Activated T-cell treated with anti-CD3 and anti-CD28 coated beads, Interleukin-2, amount 50 U/mL, for 1 hour (primary cell): ENCODE measurements at regions not wholly inside any gene's neighbourhood (a gene's known extent, or its start where the extent isn't known, plus 50 kb on each side); places are given as distances from the start of the nearest gene placed in this dataset.

ENCODE experiments used
- DNase-seq: peaks from one replicate; pipeline ENCODE4 v3.0.0-alpha.2; 2020

DNA sequence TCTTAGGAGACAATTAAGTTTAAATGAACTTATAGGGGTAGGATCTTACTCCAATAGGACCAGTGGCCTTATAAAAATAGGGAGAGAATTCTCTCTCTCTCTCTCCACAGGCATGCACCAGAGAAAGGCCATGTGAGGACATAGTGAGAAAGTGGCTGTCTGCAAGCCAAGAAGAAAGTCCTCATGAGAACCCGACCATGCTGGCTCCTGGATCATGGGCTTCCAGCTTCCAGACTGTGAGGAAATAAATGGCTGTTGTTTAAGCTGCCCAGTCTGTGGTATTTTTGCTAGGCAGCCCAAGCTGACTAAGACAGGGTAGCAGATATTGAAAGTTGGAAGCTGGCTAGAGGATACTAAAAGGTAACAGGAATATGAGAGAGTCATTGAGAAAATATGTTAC lies 454.0 kb downstream of the NBAS start:
- no peak for DNase-seq

DNA sequence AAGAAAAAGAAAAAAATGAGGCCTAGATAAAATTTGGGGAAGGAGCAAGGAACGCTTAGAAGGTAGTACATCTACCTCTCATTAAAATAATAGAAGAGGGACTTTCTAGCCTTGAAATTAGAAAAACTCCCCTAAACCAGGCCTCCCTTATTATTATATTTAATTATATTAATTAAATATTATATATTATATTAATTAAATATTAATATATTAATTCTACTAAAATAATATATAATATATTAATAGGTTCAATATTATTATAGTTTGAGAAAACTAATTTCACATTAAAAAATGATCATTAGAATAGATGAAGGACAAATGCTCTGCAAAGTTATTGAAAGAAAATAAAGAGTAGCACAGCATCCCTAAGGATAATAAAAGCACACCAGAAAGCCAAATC lies 449.4 kb downstream of the NBAS start:
- no peak for DNase-seq

DNA sequence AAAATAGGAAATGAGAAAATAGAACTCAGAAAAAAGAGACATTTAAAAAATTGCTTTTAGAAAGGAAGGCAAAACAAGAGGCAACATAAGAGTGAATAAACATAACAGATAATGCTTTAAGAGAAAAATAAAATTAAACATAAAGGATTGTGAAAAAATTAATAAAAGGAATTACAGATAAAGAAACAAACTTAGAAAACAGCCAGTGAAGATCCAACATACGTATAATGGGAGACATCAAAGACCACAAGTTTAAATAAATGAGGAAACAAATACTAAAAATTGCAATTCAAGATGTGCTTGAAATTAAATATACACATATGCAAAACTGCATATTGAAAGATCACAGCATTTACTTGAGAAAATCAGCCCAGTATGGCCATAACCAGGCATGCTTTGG lies 448.9 kb downstream of the NBAS start:
- no peak for DNase-seq

DNA sequence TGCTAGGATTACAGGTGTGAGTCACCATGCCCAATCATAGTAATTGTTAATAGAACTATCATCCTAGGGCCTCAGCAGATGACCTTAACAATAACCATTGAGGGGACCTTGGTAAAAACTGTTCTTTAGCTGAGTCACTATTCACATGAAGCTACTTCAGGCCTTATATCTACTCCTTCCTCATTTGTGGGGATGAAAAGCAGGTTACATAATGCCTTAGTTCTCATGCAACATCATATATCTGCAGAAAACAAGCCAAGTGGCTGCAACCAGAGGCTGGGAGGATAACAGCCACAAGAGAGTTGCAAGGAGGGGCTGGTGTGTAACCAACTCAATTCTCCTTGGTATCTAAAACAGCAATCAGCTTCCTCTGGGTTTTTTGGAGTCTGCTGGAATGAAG lies 445.4 kb downstream of the NBAS start:
- DNase-seq = no peak

DNA sequence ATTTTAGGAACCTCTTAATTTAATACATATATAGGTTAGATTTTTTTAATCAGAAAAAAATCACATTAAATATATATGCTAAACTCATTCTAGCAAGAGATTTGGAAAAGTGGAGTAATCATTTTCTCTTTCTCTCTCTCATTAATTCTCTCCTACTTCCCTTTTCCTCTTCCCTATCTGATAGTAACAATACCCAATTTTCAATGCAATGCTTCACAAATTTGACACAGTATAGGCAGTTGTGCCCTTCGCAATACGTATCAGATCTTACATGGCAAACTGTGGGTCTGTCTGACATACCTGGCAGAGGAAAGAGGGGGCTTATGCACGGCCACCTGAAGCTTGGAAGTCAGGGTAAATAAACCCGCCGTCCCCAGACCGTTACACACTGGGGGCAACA lies 444.3 kb downstream of the NBAS start:
- DNase-seq = no peak
